Mammary epithelial cell (primary cell): ENCODE measurements at regions not wholly inside any gene's neighbourhood (a gene's known extent, or its start where the extent isn't known, plus 50 kb on each side); places are given as distances from the start of the nearest gene placed in this dataset.

Source experiments
- CTCF ChIP-seq, 2 donors: IDR thresholded peaks in 1 of 2; conservative IDR thresholded peaks in 1 of 2; 2 replicates each; pipeline ENCODE4 v1.5.1; 2011 to 2012; ENCODE audit warnings: inconsistent platforms in 2 of 2, low read length in 2 of 2, mild to moderate bottlenecking in 2 of 2, control low read depth in 1 of 2, low read depth in 1 of 2; ENCODE audit not compliant: insufficient read depth in 1 of 2; ENCODE audit errors: extremely low read depth in 1 of 2
- EZH2 ChIP-seq: IDR thresholded peaks from 2 replicates; pipeline ENCODE4 v1.6.1; 2012; ENCODE audit warnings: low read length, inconsistent platforms, borderline replicate concordance

- TF ChIP-seq CTCF (conservative IDR thresholded peaks at IDR 0.05 in 1 of 2, IDR thresholded peaks at IDR 0.05 in 1 of 2; ENCODE audit: extremely low read depth in 1 of 2, insufficient read depth in 1 of 2, low read depth in 1 of 2, low read length in 2 of 2) (no peak), EZH2 (no peak)
These were observed 104.5 kb upstream of the CABCOCO1 start for GRCh38 chr10:61558188-61558587.
